ENCODE measurements at regions not wholly inside any gene's neighbourhood (a gene's known extent, or its start where the extent isn't known, plus 50 kb on each side); places are given as distances from the start of the nearest gene placed in this dataset.

GRCh38 chr9:96062854-96063253, 187.4 kb downstream of the ERCC6L2 start:
- TF ChIP-seq POLR2A (IDR thresholded peaks at IDR 0.05) (no peak), CTCF (IDR thresholded peaks at IDR 0.05 in 4 of 5, conservative IDR thresholded peaks at IDR 0.05 in 1 of 5) (no peak)

Measured in gastrocnemius medialis (tissue), 4 donors.